Nephron progenitor cell (in vitro differentiated cells): ENCODE measurements at regions not wholly inside any gene's neighbourhood (a gene's known extent, or its start where the extent isn't known, plus 50 kb on each side); places are given as distances from the start of the nearest gene placed in this dataset.

Source experiments
- DNase-seq: peaks from one replicate; pipeline ENCODE4 v3.0.0; 2021
- H3K27ac Mint-ChIP-seq: 2 replicates; pipeline ENCODE4 v1.8.0; 2021; ENCODE audit warnings: mild to moderate bottlenecking, moderate library complexity, mixed read lengths
- H3K27me3 Mint-ChIP-seq: 2 replicates; pipeline ENCODE4 v1.8.0; 2021; ENCODE audit warnings: mild to moderate bottlenecking, low read depth, mixed read lengths; ENCODE audit not compliant: poor library complexity
- H3K36me3 Mint-ChIP-seq: 2 replicates; pipeline ENCODE4 v1.8.0; 2021; ENCODE audit warnings: low read depth, mixed read lengths
- H3K4me1 Mint-ChIP-seq: 2 replicates; pipeline ENCODE4 v1.8.0; 2021; ENCODE audit warnings: mixed read lengths
- H3K4me3 Mint-ChIP-seq: 2 replicates; pipeline ENCODE4 v1.8.0; 2021; ENCODE audit warnings: mild to moderate bottlenecking, moderate library complexity, mixed read lengths
- H3K9me3 Mint-ChIP-seq: 2 replicates; pipeline ENCODE4 v1.8.0; 2021; ENCODE audit warnings: mild to moderate bottlenecking, moderate library complexity, mixed read lengths
- CTCF ChIP-seq: fragments of 200-600 bp; sonication (generic); IDR thresholded peaks from 2 replicates; pipeline ENCODE4 v1.5.0; 2021; ENCODE audit warnings: antibody characterized with exemption

GRCh38 chr10:4094751-4095150 is 309.7 kb upstream of the KLF6 start:
- Mint-ChIP-seq H3K27me3 (peaks cover 3% of the 10 kb centered on the region), H3K36me3 (no peaks in the 10 kb centered on the region), H3K4me1 (no peaks in the 10 kb centered on the region), H3K9me3 (no peaks in the 10 kb centered on the region), H3K4me3 (no peak overlapping the region), H3K27ac (no peak overlapping the region)
- no peak for TF ChIP-seq CTCF
- DNase-seq: no peak

DNA sequence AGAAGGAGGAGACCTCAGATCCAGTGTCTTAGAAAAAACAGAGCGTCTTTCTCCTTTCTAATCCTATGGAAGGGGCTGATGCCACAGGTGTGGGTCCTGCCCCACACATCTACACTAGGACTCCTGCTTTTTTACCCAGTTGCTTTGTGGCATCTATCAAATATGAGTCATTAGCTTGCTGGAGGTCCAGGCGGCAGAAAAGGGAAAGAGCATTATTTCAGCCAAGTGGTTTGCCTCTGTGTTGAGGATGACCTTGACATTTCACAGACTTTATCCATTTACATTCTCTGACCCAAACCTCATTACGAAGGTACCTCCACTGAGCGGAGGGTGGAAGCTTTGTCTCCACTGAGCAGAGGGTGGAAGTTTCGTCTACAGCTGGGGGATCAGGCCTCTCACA is 308.4 kb upstream of the KLF6 start:
- H3K9me3 Mint-ChIP-seq: peaks cover 3% of the 10 kb centered on the region
- no peak overlapping the region for H3K27ac Mint-ChIP-seq
- no peak overlapping the region for H3K4me3 Mint-ChIP-seq
- DNase-seq: no peak
- H3K27me3 Mint-ChIP-seq: peaks cover 6% of the 10 kb centered on the region
- H3K4me1 Mint-ChIP-seq: no peaks in the 10 kb centered on the region
- TF ChIP-seq CTCF: no peak
- peaks cover 2% of the 10 kb centered on the region for H3K36me3 Mint-ChIP-seq

GRCh38 chr10:4088354-4089066 is 303.5 kb upstream of the KLF6 start:
- Mint-ChIP-seq H3K9me3 (peaks cover 4% of the 10 kb centered on the region), H3K27me3 (peaks cover 4% of the 10 kb centered on the region), H3K4me3 (no peak overlapping the region), H3K4me1 (peaks cover 15% of the 10 kb centered on the region), H3K36me3 (peaks cover 4% of the 10 kb centered on the region), H3K27ac (no peak overlapping the region)
- no peak for TF ChIP-seq CTCF
- DNase-seq: no peak

DNA sequence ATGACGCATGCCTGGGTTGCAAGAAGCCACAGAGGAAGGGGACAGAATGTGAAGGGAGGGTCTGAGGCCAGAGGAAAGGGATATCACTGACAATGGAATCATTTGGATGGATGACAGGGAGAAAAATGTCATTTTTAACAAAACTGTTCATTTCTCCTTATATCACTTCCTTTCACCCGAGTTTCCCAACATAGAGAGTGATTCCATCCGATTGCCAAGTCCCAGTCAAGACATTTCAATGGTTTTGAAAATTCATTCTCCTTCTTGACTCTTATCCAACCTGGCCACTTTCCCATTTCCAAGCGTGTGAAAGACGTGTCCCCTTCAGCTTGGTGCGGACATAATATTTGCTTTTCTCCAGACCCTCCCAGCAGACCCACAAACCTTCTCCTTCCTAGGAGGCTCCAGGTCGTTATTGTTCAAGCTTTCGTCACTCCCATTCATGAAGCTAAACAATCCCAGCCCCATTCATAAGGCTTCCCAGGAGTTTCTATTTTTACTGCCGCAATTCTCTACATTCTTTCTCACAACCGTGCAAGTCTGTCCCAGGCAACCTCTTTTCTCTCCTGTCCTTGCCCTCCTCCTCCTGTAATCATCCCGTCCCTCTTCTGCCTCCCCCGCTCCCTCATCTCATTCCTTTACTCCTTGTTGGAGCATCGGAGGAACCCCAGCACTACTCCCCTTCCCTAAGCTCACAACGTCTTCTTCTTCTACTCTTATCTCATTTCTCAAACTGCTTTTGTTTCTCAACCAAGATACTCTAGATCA is 301.3 kb upstream of the KLF6 start:
- H3K27ac Mint-ChIP-seq: no peak overlapping the region
- H3K9me3 Mint-ChIP-seq: peaks cover 4% of the 10 kb centered on the region
- peaks cover 4% of the 10 kb centered on the region for H3K27me3 Mint-ChIP-seq
- H3K4me3 Mint-ChIP-seq: no peak overlapping the region
- peaks cover 23% of the 10 kb centered on the region for H3K4me1 Mint-ChIP-seq
- DNase-seq: no peak
- TF ChIP-seq CTCF: no peak
- peaks cover 4% of the 10 kb centered on the region for H3K36me3 Mint-ChIP-seq

GRCh38 chr10:4083509-4084003 is 298.5 kb upstream of the KLF6 start:
- no peak for DNase-seq
- no peak for TF ChIP-seq CTCF
- Mint-ChIP-seq H3K27ac (no peak overlapping the region), H3K9me3 (peaks cover 2% of the 10 kb centered on the region), H3K4me1 (peaks cover 23% of the 10 kb centered on the region), H3K4me3 (no peak overlapping the region), H3K36me3 (peaks cover 3% of the 10 kb centered on the region), H3K27me3 (peaks cover 2% of the 10 kb centered on the region)
